H1 (cell line): ENCODE measurements at regions not wholly inside any gene's neighbourhood (a gene's known extent, or its start where the extent isn't known, plus 50 kb on each side); places are given as distances from the start of the nearest gene placed in this dataset.

ENCODE experiments used
- CTCF ChIA-PET: fragments of 300-600 bp; sonication (Branson Sonifier 250); formaldehyde crosslinking; loops from one replicate; lab custom pipeline; 2021; ENCODE audit not compliant: partially characterized antibody; lab: Charles Lee
- POLR2A ChIA-PET: fragments of 300-600 bp; sonication (Branson Sonifier 250); formaldehyde crosslinking; loops from one replicate; lab custom pipeline; 2021; ENCODE audit warnings: inconsistent platforms; ENCODE audit not compliant: partially characterized antibody; lab: Charles Lee
- DNase-seq, 2 experiments: peaks; one replicate each; pipeline versions ENCODE4 v3.0.0 to v3.0.0-alpha.2; 2010 to 2022; ENCODE audit warnings: low spot score in 2 of 2, low read depth in 1 of 2, mixed read lengths in 1 of 2
- FAIRE-seq: peaks from 2 replicates; lab custom pipeline; 2011; peaks lifted over from hg19 to GRCh38; lab: Jason Lieb, UNC
- H2AFZ ChIP-seq: 2 replicates; pipeline ENCODE4 v1.8.1; 2012; ENCODE audit warnings: low read length, inconsistent platforms
- H2AK5ac ChIP-seq: 2 replicates; pipeline ENCODE4 v1.6.1; 2013; ENCODE audit warnings: low read depth, low read length
- H2BK120ac ChIP-seq: replicated peaks from 2 replicates; pipeline ENCODE3; 2013; ENCODE audit warnings: low read depth, low read length, inconsistent platforms
- H2BK12ac ChIP-seq: 2 replicates; pipeline ENCODE4 v1.6.1; 2013; ENCODE audit warnings: low read depth, low read length
- H2BK15ac ChIP-seq: 2 replicates; pipeline ENCODE4 v1.6.1; 2013; ENCODE audit warnings: low read length
- H2BK20ac ChIP-seq: 2 replicates; pipeline ENCODE4 v1.6.1; 2013; ENCODE audit warnings: low read length
- H2BK5ac ChIP-seq: 2 replicates; pipeline ENCODE4 v1.6.1; 2013; ENCODE audit warnings: low read depth, low read length
- H3K14ac ChIP-seq: 2 replicates; pipeline ENCODE4 v1.6.1; 2013; ENCODE audit warnings: inconsistent platforms; ENCODE audit not compliant: insufficient read length
- H3K18ac ChIP-seq: 2 replicates; pipeline ENCODE4 v1.6.1; 2013; ENCODE audit warnings: low read length; ENCODE audit errors: extremely low read depth
- H3K23ac ChIP-seq: 2 replicates; pipeline ENCODE4 v1.6.1; 2013; ENCODE audit warnings: inconsistent platforms; ENCODE audit not compliant: insufficient read length
- H3K23me2 ChIP-seq: 2 replicates; pipeline ENCODE4 v1.6.1; 2013; ENCODE audit warnings: low read depth, low read length
- H3K27ac ChIP-seq: 2 replicates; pipeline ENCODE4 v1.6.1; 2011; ENCODE audit warnings: low read depth, low read length, inconsistent platforms
- H3K27me3 ChIP-seq, 4 experiments: replicated peaks in 1 of 4; 1 replicate in 1 of 4; 2 replicates in 3 of 4; pipeline versions ENCODE4 v1.6.1 to v1.8.1; 2011 to 2013; ENCODE audit warnings: low read length in 3 of 4, mild to moderate bottlenecking in 3 of 4, inconsistent platforms in 2 of 4, mixed read lengths in 2 of 4, moderate library complexity in 1 of 4; ENCODE audit not compliant: control insufficient read depth in 3 of 4, insufficient read depth in 3 of 4; ENCODE audit errors: extremely low read depth in 1 of 4
- H3K36me3 ChIP-seq, 4 experiments: 2 replicates each; pipeline versions ENCODE4 v1.6.1 to v1.8.1; 2011 to 2013; ENCODE audit warnings: mild to moderate bottlenecking in 4 of 4, low read length in 3 of 4, moderate library complexity in 2 of 4, control low read depth in 1 of 4, inconsistent platforms in 1 of 4; ENCODE audit not compliant: insufficient read depth in 4 of 4, control insufficient read depth in 2 of 4
- H3K4ac ChIP-seq: replicated peaks from 2 replicates; pipeline ENCODE3; 2013; ENCODE audit warnings: low read length, low read depth, mixed read lengths, inconsistent platforms; ENCODE audit not compliant: insufficient read length
- H3K4me1 ChIP-seq, 4 experiments: replicated peaks in 1 of 4; 1 replicate in 1 of 4; 2 replicates in 3 of 4; pipeline versions ENCODE4 v1.6.1 to v1.8.1; 2011 to 2013; ENCODE audit warnings: low read length in 3 of 4, inconsistent platforms in 2 of 4, mixed read lengths in 1 of 4; ENCODE audit not compliant: insufficient read depth in 4 of 4, control insufficient read depth in 3 of 4
- H3K4me2 ChIP-seq, 2 experiments: 2 replicates each; pipeline versions ENCODE4 v1.6.1 to v1.8.1; 2011 to 2013; ENCODE audit warnings: low read depth in 2 of 2, low read length in 2 of 2, control low read depth in 1 of 2, inconsistent platforms in 1 of 2, mild to moderate bottlenecking in 1 of 2; ENCODE audit not compliant: insufficient read depth in 1 of 2
- H3K4me3 ChIP-seq, 4 experiments: fragments of 200-600, 300-600 bp in 1 of 4; sonication (generic), shearing (Covaris generic), sonication (Bioruptor Twin) in 1 of 4; 2 replicates each; pipeline versions ENCODE4 v1.5.1 to v1.8.1; 2011 to 2016; ENCODE audit warnings: low read length in 4 of 4, low read depth in 3 of 4, control low read depth in 2 of 4, inconsistent platforms in 2 of 4, mild to moderate bottlenecking in 2 of 4, mixed read lengths in 1 of 4, moderate library complexity in 1 of 4; ENCODE audit not compliant: insufficient read depth in 2 of 4; ENCODE audit errors: extremely low read depth in 1 of 4
- H3K56ac ChIP-seq: replicated peaks from 2 replicates; pipeline ENCODE3; 2013; ENCODE audit warnings: low read depth, mild to moderate bottlenecking, mixed read lengths, low read length, inconsistent platforms; ENCODE audit not compliant: insufficient read length
- H3K79me1 ChIP-seq: 2 replicates; pipeline ENCODE4 v1.6.1; 2013; ENCODE audit warnings: low read depth, low read length, control low read depth
- H3K79me2 ChIP-seq, 2 experiments: 2 replicates each; pipeline versions ENCODE4 v1.6.1 to v1.8.1; 2012 to 2013; ENCODE audit warnings: low read length in 2 of 2, mild to moderate bottlenecking in 2 of 2, inconsistent platforms in 1 of 2; ENCODE audit not compliant: insufficient read depth in 2 of 2, control insufficient read depth in 1 of 2
- H3K9ac ChIP-seq, 4 experiments: replicated peaks in 1 of 4; 1 replicate in 1 of 4; 2 replicates in 3 of 4; pipeline versions ENCODE4 v1.6.1 to v1.8.1; 2011 to 2013; ENCODE audit warnings: low read depth in 3 of 4, low read length in 3 of 4, control low read depth in 2 of 4, mild to moderate bottlenecking in 2 of 4, moderate library complexity in 2 of 4, inconsistent platforms in 1 of 4; ENCODE audit errors: extremely low read depth in 1 of 4
- H3K9me3 ChIP-seq, 2 experiments: 2 replicates each; pipeline versions ENCODE4 v1.6.1 to v1.8.1; 2012 to 2013; ENCODE audit warnings: mild to moderate bottlenecking in 2 of 2, moderate library complexity in 2 of 2, control low read depth in 1 of 2, inconsistent platforms in 1 of 2, low read depth in 1 of 2, low read length in 1 of 2, mixed read lengths in 1 of 2; ENCODE audit not compliant: insufficient read depth in 2 of 2
- H4K20me1 ChIP-seq, 2 experiments: replicated peaks in 1 of 2; 2 replicates each; pipeline versions ENCODE3 to v1.8.1; 2011 to 2013; ENCODE audit warnings: inconsistent platforms in 2 of 2, low read length in 2 of 2, mild to moderate bottlenecking in 1 of 2; ENCODE audit not compliant: insufficient read depth in 2 of 2, control insufficient read depth in 1 of 2
- H4K5ac ChIP-seq: 2 replicates; pipeline ENCODE4 v1.6.1; 2013; ENCODE audit warnings: low read length, low read depth, mixed read lengths, inconsistent platforms; ENCODE audit not compliant: insufficient read length
- H4K8ac ChIP-seq: 2 replicates; pipeline ENCODE4 v1.8.0; 2013; ENCODE audit warnings: mild to moderate bottlenecking, moderate library complexity, low read length, inconsistent platforms; ENCODE audit not compliant: insufficient read depth; ENCODE audit errors: extremely low read depth
- H4K91ac ChIP-seq: replicated peaks from 2 replicates; pipeline ENCODE3; 2013; ENCODE audit warnings: low read length, mixed read lengths, inconsistent platforms; ENCODE audit not compliant: insufficient read length
- BCL11A ChIP-seq, 2 experiments: IDR thresholded peaks; one replicate each; pipeline ENCODE4 v1.6.1; 2011; ENCODE audit warnings: low read depth in 2 of 2, low read length in 2 of 2, mild to moderate bottlenecking in 2 of 2
- EGR1 ChIP-seq: IDR thresholded peaks from 2 replicates; pipeline ENCODE4 v1.6.1; 2011; ENCODE audit warnings: low read depth, low read length, borderline replicate concordance
- HDAC2 ChIP-seq, 2 experiments: fragments of 300-600 bp in 1 of 2; sonication (generic) in 1 of 2; IDR thresholded peaks; 2 replicates each; pipeline ENCODE4 v1.6.1; 2011 to 2012; ENCODE audit warnings: low read depth in 2 of 2, low read length in 2 of 2, mild to moderate bottlenecking in 2 of 2, moderate library complexity in 2 of 2, borderline replicate concordance in 1 of 2, inconsistent platforms in 1 of 2
- KDM4A ChIP-seq: IDR thresholded peaks from one replicate; pipeline ENCODE4 v1.7.1; 2012; ENCODE audit warnings: low read depth, mild to moderate bottlenecking, moderate library complexity, low read length, inconsistent platforms; ENCODE audit not compliant: severe bottlenecking
- SIRT6 ChIP-seq: IDR thresholded peaks from one replicate; pipeline ENCODE4 v1.7.1; 2012; ENCODE audit warnings: low read length, inconsistent platforms
- WGBS, 2 experiments: shearing (Covaris generic) in 1 of 2; methylation state at CpG; one replicate each; pipeline versions ENCODE4 v1.1.6 to v1.1.7; 2013 to 2015; ENCODE audit warnings: low lambda C conversion rate in 2 of 2, mixed read lengths in 2 of 2, inconsistent platforms in 1 of 2, low coverage in 1 of 2, missing lambda C conversion rate in 1 of 2; ENCODE audit not compliant: insufficient replicate concordance in 2 of 2, insufficient coverage in 1 of 2, insufficient read length in 1 of 2; ENCODE audit errors: extremely low coverage in 1 of 2, missing lambda C conversion rate in 1 of 2; 5-methylcytosine and 5-hydroxymethylcytosine counted together
- TF ChIP-seq, protein P1 (sequence below): IDR thresholded peaks from 2 replicates; pipeline ENCODE4 v1.6.1; 2012; ENCODE audit warnings: inconsistent platforms
- TF ChIP-seq, protein P2 (sequence below): IDR thresholded peaks from 2 replicates; pipeline ENCODE4 v1.6.1; 2011; ENCODE audit warnings: low read depth, mild to moderate bottlenecking, low read length; ENCODE audit not compliant: insufficient read depth

DNA sequence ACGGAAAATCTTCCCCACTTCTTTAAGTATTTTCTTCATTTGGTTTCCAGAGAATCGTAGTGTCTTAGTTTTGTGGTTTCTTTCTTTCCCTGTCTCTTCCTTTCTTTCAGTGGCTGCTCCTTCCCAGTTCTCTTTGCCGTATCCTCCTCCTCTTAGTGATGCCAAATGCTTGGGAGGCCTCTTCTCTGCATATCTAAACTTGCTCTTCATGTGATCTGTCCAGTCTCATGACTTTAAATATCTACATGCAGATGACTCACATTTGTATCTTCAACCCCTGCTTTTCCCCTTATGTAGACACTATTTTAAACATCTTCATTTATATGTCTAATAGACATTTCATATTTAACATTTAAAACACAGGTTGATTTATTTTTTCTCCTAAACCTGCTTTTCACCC, 149.2 kb downstream of the PTCSC3 start:
- H3K4me2 ChIP-seq = no peak overlapping the region
- no peak overlapping the region for H4K5ac ChIP-seq
- H2BK12ac ChIP-seq = no peak overlapping the region
- no peak for DNase-seq
- CTCF ChIA-PET = interaction anchor here (1.6 to 2.7 kb wide), 2 partner anchors 8 to 498 kb away, joined by 3 to 7 read pairs; no protein-coding TSS in a partner anchor
- no peak for FAIRE-seq
- H2AFZ ChIP-seq = no peak overlapping the region
- H3K27me3 ChIP-seq = no peaks in the 10 kb centered on the region
- H3K23ac ChIP-seq = no peak overlapping the region
- H2BK20ac ChIP-seq = no peak overlapping the region
- H3K79me2 ChIP-seq = no peaks in the 10 kb centered on the region
- no peak overlapping the region for H4K8ac ChIP-seq
- no peaks in the 10 kb centered on the region for H4K20me1 ChIP-seq
- H3K14ac ChIP-seq = no peak overlapping the region
- H2BK5ac ChIP-seq = no peak overlapping the region
- 90% methylated on average over 3 of the region's 3 CpGs; no CpG with 5 or more reads in 1 of the 2 experiments for WGBS, 2 experiments
- no peaks in the 10 kb centered on the region for H3K36me3 ChIP-seq
- no peak overlapping the region for H3K4ac ChIP-seq
- no peak overlapping the region for H3K18ac ChIP-seq
- no peaks in the 10 kb centered on the region for H3K79me1 ChIP-seq
- no peaks in the 10 kb centered on the region for H3K4me1 ChIP-seq
- H3K9ac ChIP-seq = no peak overlapping the region
- POLR2A ChIA-PET = no interaction called here
- no peaks in the 10 kb centered on the region for H3K23me2 ChIP-seq
- no peak overlapping the region for H2AK5ac ChIP-seq
- TF ChIP-seq HDAC2 (IDR thresholded peaks at IDR 0.05; ENCODE audit: borderline replicate concordance in 1 of 2, low read depth in 2 of 2, low read length in 2 of 2) (no peak), EGR1 (no peak), KDM4A (no peak), BCL11A (IDR thresholded peaks at IDR 0.05; ENCODE audit: low read depth in 2 of 2, low read length in 2 of 2) (no peak), SIRT6 (no peak)
- TF ChIP-seq, protein P1, sequence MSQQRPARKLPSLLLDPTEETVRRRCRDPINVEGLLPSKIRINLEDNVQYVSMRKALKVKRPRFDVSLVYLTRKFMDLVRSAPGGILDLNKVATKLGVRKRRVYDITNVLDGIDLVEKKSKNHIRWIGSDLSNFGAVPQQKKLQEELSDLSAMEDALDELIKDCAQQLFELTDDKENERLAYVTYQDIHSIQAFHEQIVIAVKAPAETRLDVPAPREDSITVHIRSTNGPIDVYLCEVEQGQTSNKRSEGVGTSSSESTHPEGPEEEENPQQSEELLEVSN = no peak
- TF ChIP-seq, protein P2, sequence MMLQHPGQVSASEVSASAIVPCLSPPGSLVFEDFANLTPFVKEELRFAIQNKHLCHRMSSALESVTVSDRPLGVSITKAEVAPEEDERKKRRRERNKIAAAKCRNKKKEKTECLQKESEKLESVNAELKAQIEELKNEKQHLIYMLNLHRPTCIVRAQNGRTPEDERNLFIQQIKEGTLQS = no peak
- no peak overlapping the region for H3K27ac ChIP-seq
- H4K91ac ChIP-seq = no peak overlapping the region
- H3K9me3 ChIP-seq = no peaks in the 10 kb centered on the region
- H2BK15ac ChIP-seq = no peak overlapping the region
- no peak overlapping the region for H3K56ac ChIP-seq
- H3K4me3 ChIP-seq = no peak overlapping the region
- H2BK120ac ChIP-seq = no peak overlapping the region
